A549 (cell line): ENCODE measurements at regions not wholly inside any gene's neighbourhood (a gene's known extent, or its start where the extent isn't known, plus 50 kb on each side); places are given as distances from the start of the nearest gene placed in this dataset.

Source experiments
- CBX2 ChIP-seq: fragments of 200-600 bp; sonication (generic); IDR thresholded peaks from 2 replicates; pipeline ENCODE4 v1.6.1; 2016; ENCODE audit warnings: low read depth, mild to moderate bottlenecking, borderline replicate concordance
- EP300 ChIP-seq, 2 experiments: fragments of >200 bp; sonication (Bioruptor Twin); formaldehyde crosslinking; IDR thresholded peaks; 2 replicates in 1 of 2; 3 replicates in 1 of 2; pipeline ENCODE4 v1.6.1; 2016 to 2017
- ESRRA ChIP-seq: fragments of 150-350 bp; IDR thresholded peaks from 2 replicates; pipeline ENCODE4 v1.6.1; 2014; ENCODE audit warnings: mild to moderate bottlenecking, low read length, borderline replicate concordance
- HDAC2 ChIP-seq: fragments of 200-600 bp; sonication (generic); IDR thresholded peaks from 2 replicates; pipeline ENCODE4 v1.6.1; 2016
- JUNB ChIP-seq: fragments of >200 bp; sonication (Bioruptor Twin); formaldehyde crosslinking; IDR thresholded peaks from 2 replicates; pipeline ENCODE4 v1.6.1; 2016
- KDM5A ChIP-seq: fragments of 200-600 bp; sonication (generic); IDR thresholded peaks from 2 replicates; pipeline ENCODE4 v1.6.1; 2016; ENCODE audit warnings: antibody characterized with exemption, mild to moderate bottlenecking
- MAX ChIP-seq: IDR thresholded peaks from 2 replicates; pipeline ENCODE4 v1.6.1; 2012
- NR3C1 ChIP-seq: fragments of >200 bp; sonication (Bioruptor Twin); formaldehyde crosslinking; IDR thresholded peaks from 3 replicates; pipeline ENCODE4 v1.6.1; 2017
- POLR2A ChIP-seq: IDR thresholded peaks from 2 replicates; pipeline ENCODE4 v1.6.1; 2012; ENCODE audit warnings: mild to moderate bottlenecking, low read length
- RAD21 ChIP-seq, 2 experiments: fragments of >200 bp in 1 of 2; sonication (Bioruptor Twin) in 1 of 2; formaldehyde crosslinking in 1 of 2; IDR thresholded peaks in 1 of 2; conservative IDR thresholded peaks in 1 of 2; 2 replicates in 1 of 2; 3 replicates in 1 of 2; pipeline ENCODE4 v1.6.1; 2012 to 2018; ENCODE audit warnings: inconsistent platforms in 1 of 2
- REST ChIP-seq: fragments of 200-600 bp; sonication (generic); IDR thresholded peaks from 2 replicates; pipeline ENCODE4 v1.6.1; 2016; ENCODE audit warnings: antibody characterized with exemption, mild to moderate bottlenecking, moderate library complexity
- RFX5 ChIP-seq: fragments of 450-650 bp; IDR thresholded peaks from 2 replicates; pipeline ENCODE4 v1.7.1; 2014; ENCODE audit warnings: antibody characterized with exemption, mild to moderate bottlenecking, moderate library complexity
- RNF2 ChIP-seq: fragments of 200-600 bp; sonication (generic); IDR thresholded peaks from 2 replicates; pipeline ENCODE4 v1.6.1; 2016; ENCODE audit warnings: low read depth, mild to moderate bottlenecking, antibody characterized with exemption, moderate library complexity, borderline replicate concordance
- TF ChIP-seq, protein P1 (sequence below): fragments of >200 bp; sonication (Bioruptor Twin); formaldehyde crosslinking; IDR thresholded peaks from 3 replicates; pipeline ENCODE4 v1.5.1; 2016

- TF ChIP-seq ESRRA (no peak), RFX5 (no peak), JUNB (no peak), POLR2A (no peak), NR3C1 (no peak), EP300 (IDR thresholded peaks at IDR 0.05) (no peak), RNF2 (no peak), KDM5A (no peak), HDAC2 (no peak), REST (no peak), CBX2 (no peak), RAD21 (conservative IDR thresholded peaks at IDR 0.05 in 1 of 2, IDR thresholded peaks at IDR 0.05 in 1 of 2) (no peak), MAX (no peak)
- TF ChIP-seq, protein P1, sequence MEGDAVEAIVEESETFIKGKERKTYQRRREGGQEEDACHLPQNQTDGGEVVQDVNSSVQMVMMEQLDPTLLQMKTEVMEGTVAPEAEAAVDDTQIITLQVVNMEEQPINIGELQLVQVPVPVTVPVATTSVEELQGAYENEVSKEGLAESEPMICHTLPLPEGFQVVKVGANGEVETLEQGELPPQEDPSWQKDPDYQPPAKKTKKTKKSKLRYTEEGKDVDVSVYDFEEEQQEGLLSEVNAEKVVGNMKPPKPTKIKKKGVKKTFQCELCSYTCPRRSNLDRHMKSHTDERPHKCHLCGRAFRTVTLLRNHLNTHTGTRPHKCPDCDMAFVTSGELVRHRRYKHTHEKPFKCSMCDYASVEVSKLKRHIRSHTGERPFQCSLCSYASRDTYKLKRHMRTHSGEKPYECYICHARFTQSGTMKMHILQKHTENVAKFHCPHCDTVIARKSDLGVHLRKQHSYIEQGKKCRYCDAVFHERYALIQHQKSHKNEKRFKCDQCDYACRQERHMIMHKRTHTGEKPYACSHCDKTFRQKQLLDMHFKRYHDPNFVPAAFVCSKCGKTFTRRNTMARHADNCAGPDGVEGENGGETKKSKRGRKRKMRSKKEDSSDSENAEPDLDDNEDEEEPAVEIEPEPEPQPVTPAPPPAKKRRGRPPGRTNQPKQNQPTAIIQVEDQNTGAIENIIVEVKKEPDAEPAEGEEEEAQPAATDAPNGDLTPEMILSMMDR: no peak
Observed at GRCh38 chr3:14312375-14312774, 90.0 kb upstream of the SLC6A6 start.
